Head of caudate nucleus (tissue), 42 donors: ENCODE measurements at regions not wholly inside any gene's neighbourhood (a gene's known extent, or its start where the extent isn't known, plus 50 kb on each side); places are given as distances from the start of the nearest gene placed in this dataset.
"Not testable (repeated sequence)": the region's sequence is repeated elsewhere in the genome, so short reads cannot be mapped to it uniquely, and the experiment has no call there.

Experiments
- DNase-seq, 42 donors: peaks; one replicate each; pipeline versions ENCODE4 v3.0.0 to v3.0.0-alpha.2; 2020 to 2021; ENCODE audit warnings: mixed read lengths in 7 of 42
- intact Hi-C: fragments of 100-400 bp; cut with DNase I; formaldehyde crosslinking; loops from one replicate; pipeline ENCODE4 v1.15.0; 2022

DNA sequence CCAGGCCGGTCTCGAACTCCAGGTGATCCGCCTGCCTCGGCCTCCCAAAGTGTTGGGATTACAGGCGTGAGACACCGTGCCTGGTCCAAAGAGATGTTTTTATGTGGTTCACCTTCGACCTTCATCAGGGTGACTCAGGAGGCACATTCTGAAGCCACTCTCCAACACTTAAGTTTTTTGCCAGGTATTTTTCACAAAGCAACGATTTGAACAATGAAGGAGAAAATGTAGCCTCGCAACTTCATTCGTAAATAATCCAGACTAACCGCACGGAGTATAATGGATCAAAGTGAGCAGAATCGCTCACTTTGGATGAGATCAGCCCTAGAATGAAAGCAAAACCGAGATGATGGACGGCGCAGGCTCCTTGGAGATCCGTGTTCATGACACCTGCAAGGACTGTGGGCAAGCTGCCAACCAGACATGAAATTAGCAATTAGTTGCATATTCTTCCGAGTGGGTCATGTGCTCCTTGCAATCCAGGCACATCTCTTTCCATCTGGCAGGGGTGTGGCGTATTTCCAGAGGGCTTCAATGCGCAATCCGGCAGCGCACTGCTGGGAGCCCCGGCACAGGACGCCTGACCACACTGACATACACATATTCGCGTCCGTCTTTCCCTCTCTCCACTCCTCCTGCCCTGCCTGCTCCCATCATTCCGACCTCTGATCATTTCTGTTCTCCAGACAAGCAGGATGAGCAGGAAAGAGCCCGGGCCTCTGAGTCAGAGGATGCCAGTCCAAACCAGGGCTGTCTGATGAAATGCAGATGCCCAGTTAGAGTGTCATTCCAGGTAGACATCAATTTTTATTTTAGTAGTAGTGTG is 148.4 kb downstream of the KLF6 start:
- intact Hi-C loops = no loop called here
- no peak for DNase-seq

DNA sequence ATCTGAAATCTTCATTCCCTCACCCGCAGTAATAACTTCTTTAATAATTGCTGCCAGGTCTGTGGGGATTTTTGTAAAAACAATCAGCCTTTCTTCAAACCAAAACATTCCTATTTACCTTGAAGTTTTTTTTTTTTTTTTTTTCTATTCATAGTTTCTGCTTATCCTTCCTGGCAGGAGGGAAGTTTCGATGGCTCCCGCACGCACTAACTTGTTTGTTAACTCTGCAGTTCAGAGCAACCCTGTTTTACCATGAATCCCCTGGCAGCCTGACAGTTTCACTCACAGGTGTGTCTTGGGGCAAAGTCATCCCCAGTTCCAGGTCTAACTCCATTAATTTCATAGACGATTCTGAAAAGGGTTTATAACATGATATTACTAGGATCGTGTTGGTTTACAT is 149.3 kb downstream of the KLF6 start:
- intact Hi-C loops = no loop called here
- DNase-seq = no peak

DNA sequence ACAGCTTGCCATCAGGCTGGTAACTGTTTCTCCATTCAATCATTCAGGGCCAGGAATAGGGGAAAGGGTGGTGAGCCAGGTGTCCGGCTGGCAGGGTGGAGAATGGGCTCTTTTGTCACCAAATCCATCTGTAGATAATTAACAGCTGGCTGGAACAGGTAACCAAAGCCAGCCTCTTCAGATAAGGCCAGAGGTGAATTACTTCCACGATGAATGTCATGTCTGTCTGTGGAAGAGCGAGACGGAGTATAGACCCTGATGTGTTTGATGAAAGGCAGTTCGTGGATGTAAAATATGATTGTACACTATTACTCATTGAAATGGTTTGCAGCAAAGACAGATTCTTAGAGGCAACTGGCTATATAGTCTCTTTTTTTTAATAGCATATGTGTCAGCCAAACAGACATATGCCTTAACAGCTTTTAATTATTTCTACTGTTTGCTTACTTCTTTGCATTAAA is 149.8 kb downstream of the KLF6 start:
- no peak for DNase-seq
- intact Hi-C loops = no loop called here

DNA sequence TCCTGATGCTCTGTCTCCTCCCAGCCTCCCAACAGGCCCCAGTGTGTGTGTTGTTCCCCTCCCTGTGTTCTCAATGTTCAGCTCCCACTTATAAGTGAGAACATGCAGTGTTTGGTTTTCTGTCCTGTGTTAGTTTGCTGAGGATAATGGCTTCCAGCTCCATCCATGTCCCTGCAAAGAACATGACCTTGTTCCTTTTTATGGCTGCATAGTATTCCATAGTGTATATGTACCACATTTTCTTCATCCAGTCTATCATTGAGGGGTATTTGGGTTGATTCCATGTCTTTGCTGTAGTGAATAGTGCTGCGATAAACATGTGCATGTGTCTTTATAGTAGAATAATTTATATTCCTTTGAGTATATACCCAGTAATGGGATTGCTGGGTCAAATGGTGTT is 150.4 kb downstream of the KLF6 start:
- intact Hi-C loops, DNase-seq: not testable (repeated sequence)

DNA sequence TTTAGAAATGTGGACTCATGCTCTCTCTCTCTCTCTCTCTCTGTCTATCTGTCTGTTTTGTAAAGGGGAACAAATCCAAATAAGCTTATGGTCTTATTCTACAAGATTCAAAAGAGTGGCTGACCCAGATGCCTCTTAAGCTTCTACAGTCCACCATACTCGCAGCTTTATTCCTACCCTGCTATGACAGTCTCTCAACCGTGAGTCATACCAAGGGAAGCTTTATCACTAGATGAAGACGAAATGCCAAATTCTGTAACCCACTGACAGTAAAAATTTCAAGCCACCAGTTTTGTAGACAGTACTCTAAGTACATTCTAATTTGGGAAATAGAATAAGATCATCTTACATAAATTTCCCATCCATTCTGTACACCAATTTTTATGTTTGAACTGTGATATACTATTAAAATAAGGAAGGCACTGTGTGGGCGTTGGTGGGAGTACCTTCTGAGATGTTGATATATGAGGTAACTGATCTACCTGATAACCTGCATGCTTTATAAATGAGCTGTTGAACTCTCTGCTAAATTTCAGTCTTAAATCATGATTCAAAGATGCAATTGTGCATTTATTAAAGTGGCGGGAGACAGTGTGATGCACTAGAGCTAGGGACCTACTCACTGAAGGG is 153.2 kb downstream of the KLF6 start:
- DNase-seq = peak in 27 of 42 donors; percentile 16 to 80 (median 48)

DNA sequence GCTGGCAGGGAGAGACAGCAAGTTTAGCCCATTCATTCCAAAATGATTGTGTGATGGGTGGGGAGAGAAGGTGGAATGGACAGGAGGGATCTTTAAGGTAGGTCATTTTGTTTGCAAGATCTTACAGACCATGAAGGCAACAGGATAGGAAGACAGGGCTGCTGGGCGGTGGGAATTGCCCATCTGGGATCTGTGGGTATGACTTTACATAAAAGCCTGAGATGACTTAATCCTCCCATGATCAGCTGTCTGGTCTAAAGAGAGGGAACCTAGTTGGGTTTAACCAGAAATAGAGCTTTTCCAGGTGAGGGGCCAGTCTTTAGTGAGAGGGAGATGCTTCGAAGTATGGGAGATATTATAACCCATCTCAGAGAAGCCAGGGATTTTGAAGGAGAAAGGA is 153.7 kb downstream of the KLF6 start:
- intact Hi-C loops = no loop called here
- DNase-seq = no peak

More for the DNA sequence above, 153.2 kb downstream of the KLF6 start:
- intact Hi-C loops = no loop called here

DNA sequence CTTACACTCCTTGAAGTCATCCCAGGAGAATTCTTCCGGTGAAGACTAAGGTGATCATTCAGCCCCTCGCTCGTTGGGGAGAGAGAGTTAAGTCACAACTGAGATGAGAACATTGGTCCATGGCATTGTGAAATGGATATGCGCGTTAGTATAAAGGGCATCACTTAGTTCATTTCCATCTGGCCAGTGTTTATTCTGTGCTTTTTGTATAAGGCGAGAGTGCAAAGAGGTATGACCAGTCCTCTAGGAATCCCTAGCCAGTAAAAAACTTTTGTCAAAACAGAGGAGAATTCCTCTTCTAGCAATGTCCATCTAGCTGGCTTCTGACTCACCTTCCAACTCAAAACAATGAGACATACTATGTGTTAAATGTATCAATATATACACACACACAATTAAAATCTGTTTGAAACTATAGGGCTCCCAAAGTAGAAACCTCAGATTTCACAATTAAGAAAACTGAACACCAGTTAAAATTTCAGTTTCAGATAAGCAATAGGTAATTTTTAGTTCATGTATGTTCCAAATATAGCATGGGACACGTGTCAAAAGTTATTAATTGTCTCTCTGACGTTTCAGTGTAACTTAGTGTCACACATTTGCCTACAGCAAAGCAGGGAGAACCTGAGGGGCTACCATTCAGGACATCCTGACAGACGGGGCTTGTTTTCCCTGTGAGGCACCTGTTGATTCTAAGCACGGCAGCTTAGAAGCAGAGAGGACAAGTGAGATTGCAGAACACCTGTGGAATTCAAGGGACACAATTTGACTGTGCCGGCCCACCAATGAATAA is 158.9 kb downstream of the KLF6 start:
- DNase-seq = no peak
- intact Hi-C loops = no loop called here

DNA sequence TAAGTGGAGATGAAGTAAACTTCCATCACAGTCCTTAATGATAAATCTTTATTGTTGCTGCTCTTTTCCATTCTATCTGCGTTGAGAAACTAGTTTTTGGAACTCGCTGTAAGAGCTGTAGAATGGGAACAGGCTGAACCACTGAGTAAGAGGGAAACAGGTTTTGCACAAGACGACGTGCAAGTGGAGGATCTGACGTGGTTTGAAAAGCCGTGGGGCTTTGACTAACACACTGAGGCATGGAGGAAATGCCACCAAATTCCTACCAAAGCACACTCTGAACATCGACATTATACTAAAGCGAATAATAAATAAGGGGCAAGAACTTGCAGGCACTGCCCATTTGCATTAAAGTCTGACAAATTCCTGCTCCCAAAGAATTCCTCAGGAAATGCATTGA is 160.6 kb downstream of the KLF6 start:
- no peak for DNase-seq
- intact Hi-C loops = no loop called here

DNA sequence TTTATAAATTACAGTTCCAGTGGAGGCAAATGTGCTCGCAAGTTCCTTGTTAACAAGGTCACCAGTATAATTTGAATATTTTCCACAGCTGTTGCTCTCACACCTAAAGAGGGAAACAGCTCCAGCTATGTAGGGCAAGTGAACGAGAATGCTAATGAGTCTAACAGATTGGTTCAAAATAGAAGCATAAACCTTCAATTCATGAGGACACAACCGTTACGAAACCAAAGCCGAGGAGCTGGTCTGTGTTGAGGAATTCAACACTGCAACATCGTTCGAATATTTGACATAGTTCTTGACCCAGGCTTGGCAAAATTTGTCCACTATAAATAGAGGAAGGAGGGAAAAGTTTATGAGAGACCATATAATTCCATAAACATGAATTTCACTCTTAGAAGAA is 161.3 kb downstream of the KLF6 start:
- intact Hi-C loops = no loop called here
- no peak for DNase-seq

DNA sequence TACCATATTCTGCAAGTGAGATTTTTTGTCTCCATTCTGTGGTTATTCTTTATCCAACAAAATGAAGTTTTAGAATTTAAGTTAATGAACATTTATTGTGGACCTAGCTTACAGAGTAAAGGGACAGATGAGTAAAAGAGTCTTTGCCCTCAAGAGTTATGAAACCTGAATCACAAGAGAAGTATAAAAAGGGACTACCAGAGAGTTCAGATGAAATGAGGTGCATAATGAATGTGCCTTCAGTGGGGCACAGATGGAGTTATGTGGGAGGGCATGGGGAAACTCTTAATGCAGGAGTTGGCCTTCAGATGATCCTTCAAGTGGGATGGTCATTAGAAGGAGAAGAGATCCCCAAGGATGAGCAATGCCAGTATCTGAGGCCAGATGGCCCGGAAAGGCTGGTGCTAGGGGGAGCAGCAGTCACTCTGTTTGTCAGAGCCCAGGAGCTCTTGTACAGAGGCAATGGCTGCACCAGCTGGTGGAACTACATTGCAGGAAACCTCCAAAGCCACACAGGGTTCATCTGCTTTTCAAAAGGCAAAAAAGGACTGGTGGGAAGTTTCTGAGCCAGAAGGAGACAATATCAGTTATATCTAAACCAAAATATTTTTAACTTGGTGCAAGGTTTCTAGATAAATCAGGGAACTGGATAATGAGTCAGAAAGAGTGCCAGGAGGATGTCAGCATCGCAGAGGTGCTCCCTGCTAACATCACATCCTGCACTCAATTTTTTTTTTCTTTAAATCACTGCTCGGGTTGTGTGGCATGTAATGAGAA is 162.0 kb downstream of the KLF6 start:
- DNase-seq = no peak
- intact Hi-C loops = no loop called here

DNA sequence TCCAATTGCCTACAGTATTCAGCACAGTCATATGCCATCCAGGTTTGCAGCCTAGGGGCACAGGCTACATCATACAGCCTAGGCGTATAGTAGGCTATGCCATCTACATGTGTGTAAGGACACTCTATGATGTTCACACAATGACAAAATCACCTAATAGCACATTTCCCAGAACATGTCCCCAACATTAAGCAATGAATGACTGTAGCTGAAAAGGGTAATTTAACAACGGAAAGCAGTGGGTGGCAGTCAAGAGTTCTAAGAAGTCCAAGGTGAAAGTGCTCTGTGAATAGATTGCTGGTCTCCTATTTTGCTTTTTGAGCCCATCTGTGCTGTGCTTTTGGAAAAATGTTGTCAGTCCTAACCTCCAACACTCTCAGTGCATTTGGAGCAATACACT is 162.6 kb downstream of the KLF6 start:
- intact Hi-C loops = no loop called here
- DNase-seq = no peak

DNA sequence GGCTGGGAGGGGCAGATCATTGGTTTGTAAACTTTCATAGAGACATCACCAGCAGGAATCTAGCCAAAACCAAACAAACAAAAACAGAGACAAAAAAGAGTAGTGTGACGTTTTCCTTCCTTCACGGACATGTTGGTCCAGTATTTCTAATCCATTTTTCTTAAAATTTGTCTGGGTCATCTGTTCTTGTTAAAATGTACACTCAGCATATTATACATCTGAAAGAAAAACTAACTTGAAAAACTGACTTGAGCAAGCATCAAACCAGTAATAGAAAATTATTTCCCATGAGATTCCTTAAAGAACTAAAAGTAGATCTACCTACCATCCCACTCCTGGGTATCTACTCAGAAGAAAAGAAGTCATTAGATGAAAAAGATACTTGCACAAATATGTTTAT is 164.2 kb downstream of the KLF6 start:
- DNase-seq = no peak
- intact Hi-C loops = no loop called here

DNA sequence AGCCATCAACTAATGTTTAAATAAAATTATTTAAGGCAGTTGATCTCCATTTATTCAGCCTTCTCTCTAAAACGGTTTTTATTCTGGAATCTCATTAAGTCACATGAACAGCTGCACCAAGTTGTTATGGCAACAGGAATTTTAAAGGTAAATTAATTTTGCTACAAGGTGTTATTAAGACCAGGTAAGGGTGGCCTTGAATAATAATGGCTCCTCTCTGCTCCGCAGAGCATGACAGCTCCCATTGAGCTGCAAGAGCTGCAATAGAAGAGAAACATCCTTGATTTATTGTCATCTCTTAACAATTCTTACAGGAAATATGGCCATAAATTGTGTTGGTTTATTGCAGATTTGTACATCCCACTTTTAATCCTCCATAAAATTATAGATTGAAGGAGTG is 165.8 kb downstream of the KLF6 start:
- intact Hi-C loops = no loop called here
- no peak for DNase-seq

DNA sequence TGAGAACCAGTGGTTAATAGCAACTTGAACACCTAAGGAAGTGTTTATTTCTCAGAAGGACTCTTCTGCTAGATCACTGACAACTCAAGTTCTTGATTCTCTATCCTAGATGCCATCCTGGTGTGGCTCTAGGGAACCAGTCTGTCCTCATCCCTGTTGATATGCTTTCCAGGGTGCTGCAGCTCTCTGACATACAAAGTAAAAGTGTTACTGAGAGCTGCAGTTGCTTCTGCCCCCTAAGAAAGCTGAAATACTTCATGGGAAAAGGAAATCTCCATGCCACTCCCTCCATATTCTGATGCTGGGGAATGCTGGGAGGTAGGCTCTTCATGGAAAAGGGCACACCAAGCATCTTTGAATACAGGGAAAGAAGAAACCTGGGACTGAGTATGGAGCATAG is 168.1 kb downstream of the KLF6 start:
- intact Hi-C loops = no loop called here
- DNase-seq = no peak

DNA sequence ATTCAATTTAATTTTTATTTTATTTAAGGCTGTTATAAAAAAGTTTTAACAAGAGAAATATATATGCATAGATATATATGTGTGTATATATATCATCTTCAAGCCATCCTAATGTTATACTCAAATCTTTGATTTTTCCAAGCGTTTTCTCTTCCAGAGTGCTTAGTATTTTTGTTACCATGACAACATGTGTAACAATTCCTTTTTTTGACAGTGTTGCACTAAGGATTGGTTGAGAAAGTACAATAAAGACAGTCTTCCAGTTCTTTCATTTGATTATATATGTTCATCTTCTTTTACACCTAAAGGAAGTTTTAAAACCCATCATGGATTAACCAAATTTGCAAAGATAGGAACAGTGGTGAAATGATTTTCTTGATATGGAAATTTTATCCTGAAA is 171.7 kb downstream of the KLF6 start:
- DNase-seq = no peak
- intact Hi-C loops = no loop called here

DNA sequence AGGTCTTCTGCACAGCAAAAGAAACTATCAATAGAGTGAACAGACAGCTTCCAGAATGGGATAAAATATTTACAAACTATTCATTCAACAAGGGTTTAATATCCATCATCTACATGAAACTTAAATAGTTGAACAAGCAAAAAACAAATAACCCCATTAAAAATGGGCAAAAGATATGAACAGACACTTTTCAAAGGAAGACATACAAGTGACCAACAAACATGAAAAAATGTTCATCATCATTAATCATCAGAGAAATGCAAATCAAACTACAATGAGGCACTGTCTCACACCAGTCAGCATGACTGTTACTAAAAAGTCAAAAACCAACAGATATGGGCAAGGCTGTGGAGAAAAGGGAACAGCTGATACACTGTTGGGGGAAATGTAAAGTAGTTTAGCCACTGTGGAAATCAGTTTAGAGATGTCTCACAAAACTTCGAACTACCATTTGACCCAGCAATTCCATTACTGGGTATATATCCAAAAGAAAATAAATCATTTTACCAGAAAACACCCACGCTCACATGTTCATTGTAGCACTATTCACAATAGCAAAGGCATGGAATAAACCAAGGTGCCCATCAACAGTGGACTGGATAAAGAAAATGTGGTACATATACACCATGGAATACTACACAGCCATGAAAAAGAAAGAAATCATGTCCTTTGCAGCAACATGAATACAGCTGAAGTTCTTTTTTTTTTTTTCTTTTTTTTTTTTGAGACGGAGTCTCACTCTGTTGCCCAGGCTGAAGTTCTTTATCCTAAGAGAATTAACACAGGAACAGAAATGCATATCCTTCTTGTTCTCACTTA is 172.6 kb downstream of the KLF6 start:
- DNase-seq = no peak
- intact Hi-C loops = no loop called here

DNA sequence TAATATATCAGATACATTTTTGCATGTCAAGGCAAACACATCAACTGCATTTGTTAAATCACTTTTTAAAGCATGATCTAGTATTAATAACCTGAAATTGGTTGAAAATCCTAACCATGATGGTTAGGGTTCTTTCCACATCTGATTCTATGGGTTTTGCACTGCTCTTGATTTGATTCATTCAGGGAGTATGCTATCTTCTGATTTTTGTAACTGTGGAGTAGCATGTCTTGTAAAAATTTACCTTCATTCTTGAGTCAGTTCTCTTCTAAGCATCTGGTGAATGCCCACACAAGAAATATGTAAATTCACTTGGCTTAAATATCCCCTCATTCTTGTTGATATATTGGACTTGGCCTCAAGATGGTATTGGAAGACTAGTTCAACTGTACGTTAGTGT is 178.7 kb downstream of the KLF6 start:
- intact Hi-C loops = no loop called here
- DNase-seq = no peak

DNA sequence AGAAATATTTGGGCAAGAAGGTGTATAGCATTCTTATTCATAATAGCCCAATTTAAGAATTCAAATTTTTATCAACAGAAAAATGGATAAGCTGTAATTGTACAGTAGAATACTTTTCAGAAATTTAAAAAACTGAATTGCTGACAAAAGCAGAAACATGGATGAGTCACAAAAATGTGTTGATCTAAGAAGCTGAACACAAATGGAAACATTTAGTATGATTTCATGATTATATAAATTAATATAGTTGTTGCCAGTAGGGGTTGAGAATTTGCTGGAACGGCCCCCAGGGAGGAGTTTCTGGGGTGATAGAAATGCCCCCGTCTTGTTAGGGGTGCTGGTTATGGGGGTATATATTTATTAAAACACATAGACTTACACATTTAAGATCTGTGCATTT is 179.1 kb downstream of the KLF6 start:
- no peak for DNase-seq
- intact Hi-C loops = no loop called here

DNA sequence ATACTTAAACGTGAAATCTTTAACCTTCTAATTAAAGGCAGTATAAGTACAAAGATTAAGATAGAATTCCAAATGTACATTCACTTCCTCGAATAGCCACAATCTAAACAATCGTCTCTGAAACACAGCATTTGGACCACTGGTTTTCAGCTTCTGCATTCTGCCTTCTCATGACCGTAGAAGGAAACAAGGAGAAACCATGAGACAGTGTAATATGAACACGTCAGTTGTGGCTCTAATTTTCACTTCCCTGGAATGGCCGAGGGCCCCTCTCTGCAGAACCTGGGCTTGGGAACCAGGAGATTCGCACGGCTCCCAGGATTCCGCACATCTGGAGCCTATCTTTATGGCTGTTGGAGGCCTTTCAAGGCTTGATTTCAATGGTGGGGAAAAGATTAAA is 189.3 kb downstream of the KLF6 start:
- no peak for DNase-seq
- intact Hi-C loops = no loop called here
